ENCODE measurements at regions not wholly inside any gene's neighbourhood (a gene's known extent, or its start where the extent isn't known, plus 50 kb on each side); places are given as distances from the start of the nearest gene placed in this dataset.

- TF ChIP-seq BRCA1 (IDR thresholded peaks at IDR 0.05; ENCODE audit: low read depth, low read length) (no peak), CTCF (IDR thresholded peaks at IDR 0.05 in 2 of 3, conservative IDR thresholded peaks at IDR 0.05 in 1 of 3; ENCODE audit: control insufficient read depth in 2 of 3, extremely low read depth in 1 of 3, insufficient read depth in 1 of 3, low read depth in 3 of 3, low read length in 3 of 3) (no peak), FOXK2 (IDR thresholded peaks at IDR 0.05) (no peak), POLR2A (IDR thresholded peaks at IDR 0.05; ENCODE audit: low read depth, low read length) (no peak), RAD51 (IDR thresholded peaks at IDR 0.05) (no peak), CBX3 (IDR thresholded peaks at IDR 0.05; ENCODE audit: borderline replicate concordance, low read depth) (no peak)
Measured at GRCh38 chr4:148574066-148574465, 131.9 kb upstream of the NR3C2 start.

Measured in GM12878 (cell line).